Transverse colon (tissue), 4 donors: ENCODE measurements at regions not wholly inside any gene's neighbourhood (a gene's known extent, or its start where the extent isn't known, plus 50 kb on each side); places are given as distances from the start of the nearest gene placed in this dataset.

Experiments
- DNase-seq: peaks from one replicate; pipeline ENCODE4 v3.0.0-alpha.2; 2019
- H3K27ac ChIP-seq, 4 donors: fragments of 200-600 bp; sonication (generic); 2 replicates each; pipeline ENCODE4 v1.5.1; 2016 to 2018; ENCODE audit warnings: inconsistent platforms in 4 of 4
- H3K27me3 ChIP-seq: fragments of 200-600 bp; sonication (generic); 2 replicates; pipeline ENCODE4 v1.5.1; 2017; ENCODE audit warnings: inconsistent platforms
- H3K36me3 ChIP-seq, 4 donors: fragments of 200-600 bp; sonication (generic); 2 replicates each; pipeline ENCODE4 v1.5.1; 2017 to 2019; ENCODE audit warnings: inconsistent platforms in 4 of 4
- H3K4me1 ChIP-seq, 4 donors: fragments of 200-600 bp; sonication (generic); 2 replicates each; pipeline ENCODE4 v1.5.1; 2017 to 2020; ENCODE audit warnings: inconsistent platforms in 4 of 4
- H3K4me3 ChIP-seq, 4 donors: fragments of 200-600 bp; sonication (generic); 1 replicate in 1 of 4; 2 replicates in 3 of 4; pipeline versions ENCODE4 v1.5.1 to v1.6.1; 2017 to 2019; ENCODE audit warnings: inconsistent platforms in 4 of 4
- H3K9me3 ChIP-seq, 2 donors: fragments of 200-600 bp; sonication (generic); 2 replicates each; pipeline ENCODE4 v1.5.1; 2017 to 2019; ENCODE audit warnings: inconsistent platforms in 2 of 2
- EP300 ChIP-seq: sonication (generic); formaldehyde crosslinking; IDR thresholded peaks from one replicate; pipeline ENCODE4 v1.6.1; 2017; ENCODE audit warnings: antibody characterized with exemption, low read depth
- POLR2A ChIP-seq: fragments of 450-650 bp; IDR thresholded peaks from one replicate; pipeline ENCODE4 v1.6.1; 2016; ENCODE audit warnings: antibody characterized with exemption, mild to moderate bottlenecking, moderate library complexity
- POLR2AphosphoS5 ChIP-seq, 3 donors: sonication (generic); formaldehyde crosslinking; IDR thresholded peaks; one replicate each; pipeline ENCODE4 v1.6.1; 2016; ENCODE audit warnings: antibody characterized with exemption in 3 of 3
- WGBS, 2 donors: methylation state at CpG; one replicate each; pipeline ENCODE4 v1.1.5; 2018; ENCODE audit warnings: low coverage in 1 of 2; 5-methylcytosine and 5-hydroxymethylcytosine counted together
- in situ Hi-C, 4 donors: fragments of 200-750 bp; cut with MboI; loops; one replicate each; pipeline versions ENCODE4 v1.15.0 to v1.15.1; 2017; ENCODE audit warnings: low sequenced_read_pairs in 3 of 4, low pct_ligation_motif_present in 1 of 4, low pct_unique_long_range_greater_than_20kb in 1 of 4
- intact Hi-C: fragments of 100-400 bp; cut with DNase I; formaldehyde crosslinking; loops from one replicate; pipeline ENCODE4 v1.15.1; 2023; ENCODE audit warnings: low total_unique reads
- TF ChIP-seq, protein P1 (sequence below), 5 experiments: fragments of 200-600 bp in 3 of 5; fragments of 450-650 bp in 2 of 5; sonication (generic) in 3 of 5; IDR thresholded peaks; 1 replicate in 2 of 5; 2 replicates in 3 of 5; pipeline ENCODE4 v1.5.1; 2016 to 2017; ENCODE audit warnings: antibody characterized with exemption in 5 of 5, inconsistent platforms in 3 of 5, mild to moderate bottlenecking in 2 of 5, moderate library complexity in 1 of 5

DNA sequence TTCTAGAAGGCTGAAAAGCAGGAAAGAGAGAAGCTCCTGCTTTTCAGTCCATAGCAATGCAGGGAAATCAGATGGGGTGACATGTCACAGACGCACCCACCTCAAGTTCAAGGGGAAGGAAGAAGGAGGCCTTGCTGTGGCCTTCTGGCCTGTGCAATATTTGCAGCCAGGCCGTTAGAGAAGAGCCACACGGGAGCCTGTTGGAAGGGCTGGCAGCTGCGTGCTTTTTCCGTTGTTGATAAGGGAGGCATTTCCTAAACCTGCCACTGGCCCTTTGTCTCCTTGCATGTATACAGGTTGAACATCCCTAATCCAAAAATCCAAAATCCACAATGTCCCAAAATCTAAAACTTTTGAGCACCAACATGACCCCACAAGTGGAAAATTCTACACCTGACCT lies 492.5 kb upstream of the ZMIZ1 start:
- H3K9me3 ChIP-seq, result no peaks in the 10 kb centered on the region
- no peak overlapping the region for H3K27ac ChIP-seq
- WGBS, 2 donors, result 78 to 84% methylated on average over 5 of the region's 5 CpGs
- H3K27me3 ChIP-seq, result no peaks in the 10 kb centered on the region
- peaks cover 0 to 14% (median 0%) of the 10 kb centered on the region in 4 donors for H3K4me1 ChIP-seq
- intact Hi-C loops (no loop called here), in situ Hi-C loops (no loop called here)
- no peak for TF ChIP-seq POLR2AphosphoS5 (IDR thresholded peaks at IDR 0.05)
- TF ChIP-seq, protein P1, sequence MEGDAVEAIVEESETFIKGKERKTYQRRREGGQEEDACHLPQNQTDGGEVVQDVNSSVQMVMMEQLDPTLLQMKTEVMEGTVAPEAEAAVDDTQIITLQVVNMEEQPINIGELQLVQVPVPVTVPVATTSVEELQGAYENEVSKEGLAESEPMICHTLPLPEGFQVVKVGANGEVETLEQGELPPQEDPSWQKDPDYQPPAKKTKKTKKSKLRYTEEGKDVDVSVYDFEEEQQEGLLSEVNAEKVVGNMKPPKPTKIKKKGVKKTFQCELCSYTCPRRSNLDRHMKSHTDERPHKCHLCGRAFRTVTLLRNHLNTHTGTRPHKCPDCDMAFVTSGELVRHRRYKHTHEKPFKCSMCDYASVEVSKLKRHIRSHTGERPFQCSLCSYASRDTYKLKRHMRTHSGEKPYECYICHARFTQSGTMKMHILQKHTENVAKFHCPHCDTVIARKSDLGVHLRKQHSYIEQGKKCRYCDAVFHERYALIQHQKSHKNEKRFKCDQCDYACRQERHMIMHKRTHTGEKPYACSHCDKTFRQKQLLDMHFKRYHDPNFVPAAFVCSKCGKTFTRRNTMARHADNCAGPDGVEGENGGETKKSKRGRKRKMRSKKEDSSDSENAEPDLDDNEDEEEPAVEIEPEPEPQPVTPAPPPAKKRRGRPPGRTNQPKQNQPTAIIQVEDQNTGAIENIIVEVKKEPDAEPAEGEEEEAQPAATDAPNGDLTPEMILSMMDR (IDR thresholded peaks at IDR 0.05), result no peak
- no peak for TF ChIP-seq POLR2A
- no peak for TF ChIP-seq EP300
- DNase-seq, result no peak
- no peaks in the 10 kb centered on the region for H3K36me3 ChIP-seq
- no peak overlapping the region for H3K4me3 ChIP-seq

DNA sequence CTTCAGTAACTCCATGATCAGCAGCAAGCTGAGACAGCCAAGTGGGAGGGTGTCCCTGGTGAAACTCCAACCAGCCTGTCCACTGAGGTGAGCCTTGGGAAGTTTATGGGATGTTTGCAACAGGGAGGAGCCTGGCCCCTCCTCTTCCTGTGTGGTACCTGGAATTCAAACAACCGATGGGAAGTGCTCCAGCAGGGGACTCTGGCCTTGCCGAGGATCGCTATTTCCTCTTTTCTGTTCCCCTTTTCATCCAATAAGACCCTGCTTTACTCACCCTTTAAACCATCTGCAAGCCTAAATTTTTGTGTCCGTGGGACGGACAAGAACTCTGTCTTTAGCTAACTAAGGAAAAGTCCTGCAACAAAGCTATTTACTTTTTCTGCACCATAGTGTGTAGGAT lies 491.1 kb upstream of the ZMIZ1 start:
- 36 to 56% methylated on average over 5 of the region's 5 CpGs for WGBS, 2 donors
- peak; percentile 26 for DNase-seq
- no peak overlapping the region for H3K4me3 ChIP-seq
- TF ChIP-seq POLR2AphosphoS5 (IDR thresholded peaks at IDR 0.05), result no peak
- no peak for TF ChIP-seq EP300
- TF ChIP-seq, protein P1 (IDR thresholded peaks at IDR 0.05), result peak in 2 of 5 experiments; percentile 9 to 10
- no peak for TF ChIP-seq POLR2A
- intact Hi-C loops (no loop called here), in situ Hi-C loops (no loop called here)
- H3K36me3 ChIP-seq, result no peaks in the 10 kb centered on the region
- no peak overlapping the region for H3K27ac ChIP-seq
- H3K9me3 ChIP-seq, result no peaks in the 10 kb centered on the region
- H3K27me3 ChIP-seq, result no peaks in the 10 kb centered on the region
- peaks cover 0 to 14% (median 0%) of the 10 kb centered on the region in 4 donors for H3K4me1 ChIP-seq

DNA sequence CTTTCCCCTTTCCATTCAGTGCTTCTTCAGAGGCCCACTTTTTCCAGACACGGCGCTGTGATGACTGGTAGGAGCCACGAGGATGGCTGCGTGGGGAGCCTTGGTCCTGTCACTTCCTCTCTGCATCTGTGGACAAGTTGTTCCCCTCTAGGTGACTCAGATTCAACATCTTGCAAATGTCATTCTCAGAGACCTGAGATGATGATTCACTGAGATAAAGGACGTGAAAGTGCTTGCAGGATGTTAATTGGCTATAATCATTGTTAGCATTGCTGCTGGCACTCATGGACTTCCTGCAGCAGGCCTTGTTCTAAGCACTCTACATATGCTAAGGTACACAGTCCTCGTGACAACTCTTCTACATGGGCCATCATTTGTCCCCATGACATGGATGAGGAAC lies 489.8 kb upstream of the ZMIZ1 start:
- Histone ChIP-seq H3K9me3 (no peaks in the 10 kb centered on the region), H3K27me3 (no peaks in the 10 kb centered on the region), H3K36me3 (no peaks in the 10 kb centered on the region), H3K27ac (no peak overlapping the region), H3K4me3 (no peak overlapping the region), H3K4me1 (peaks cover 0 to 14% (median 0%) of the 10 kb centered on the region in 4 donors)
- in situ Hi-C loops (no loop called here), intact Hi-C loops (no loop called here)
- no peak for DNase-seq
- WGBS, 2 donors, result 50 to 77% methylated on average over 1 to 6 of the region's 6 CpGs
- no peak for TF ChIP-seq POLR2A
- TF ChIP-seq POLR2AphosphoS5 (IDR thresholded peaks at IDR 0.05), result peak in 1 of 3 donors; percentile 15

DNA sequence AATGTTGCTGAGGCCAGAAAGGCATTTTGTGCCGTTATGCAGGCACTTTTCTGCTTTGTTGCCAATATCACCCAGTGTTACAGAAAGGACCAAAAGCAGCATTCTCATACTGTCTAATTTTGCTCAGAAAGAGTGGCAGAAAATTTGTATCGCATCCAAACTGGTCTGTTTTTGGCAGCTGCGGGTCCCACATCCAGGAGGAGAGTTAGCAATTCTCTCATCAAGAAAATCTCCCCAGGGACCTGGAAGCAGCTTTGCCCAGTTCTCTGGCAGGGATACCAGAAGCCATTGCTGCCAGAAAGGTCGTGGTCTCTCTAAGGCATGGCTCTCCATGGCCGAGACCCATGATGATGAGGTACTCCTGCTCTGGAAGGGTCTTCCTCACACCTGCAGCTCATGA lies 489.2 kb upstream of the ZMIZ1 start:
- TF ChIP-seq EP300, result no peak
- H3K9me3 ChIP-seq, result no peaks in the 10 kb centered on the region
- intact Hi-C loops, result no loop called here
- H3K27me3 ChIP-seq, result no peaks in the 10 kb centered on the region
- H3K4me3 ChIP-seq, result no peak overlapping the region
- no peaks in the 10 kb centered on the region for H3K36me3 ChIP-seq
- DNase-seq, result no peak
- peak overlapping the region in 1 of 4 donors; percentile 26 for H3K27ac ChIP-seq
- peaks cover 0 to 18% (median 2%) of the 10 kb centered on the region in 4 donors for H3K4me1 ChIP-seq
- in situ Hi-C loops, result no loop called here
- 67 to 83% methylated on average over 2 to 5 of the region's 5 CpGs for WGBS, 2 donors

DNA sequence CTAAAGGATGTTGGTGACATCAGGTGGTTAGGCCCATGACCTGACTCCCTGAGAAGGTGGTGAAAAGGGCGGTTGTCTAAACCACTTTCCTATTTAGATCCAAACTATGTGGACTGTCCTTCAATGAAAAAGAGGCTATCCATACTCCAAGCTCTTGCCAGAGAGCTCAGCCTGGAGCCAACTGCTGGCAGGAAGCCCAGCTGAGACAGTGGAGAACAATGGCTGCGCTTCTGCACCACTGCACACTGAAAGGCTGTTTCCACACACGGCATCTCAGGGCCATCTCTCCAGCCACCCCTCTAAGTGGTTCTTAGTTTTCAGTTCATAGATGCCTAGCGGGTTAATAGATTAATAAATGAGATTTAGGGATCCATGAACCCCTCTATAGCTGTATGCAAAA lies 488.8 kb upstream of the ZMIZ1 start:
- DNase-seq, result peak; percentile 23
- intact Hi-C loops, result no loop called here
- Histone ChIP-seq H3K9me3 (no peaks in the 10 kb centered on the region), H3K36me3 (no peaks in the 10 kb centered on the region), H3K27me3 (no peaks in the 10 kb centered on the region), H3K27ac (peak overlapping the region in 1 of 4 donors; percentile 26), H3K4me3 (no peak overlapping the region), H3K4me1 (peaks cover 0 to 22% (median 4%) of the 10 kb centered on the region in 4 donors)
- in situ Hi-C loops, result no loop called here
- TF ChIP-seq EP300 (no peak), POLR2AphosphoS5 (IDR thresholded peaks at IDR 0.05) (peak in 1 of 3 donors; percentile 33), POLR2A (no peak)
- TF ChIP-seq, protein P1 (IDR thresholded peaks at IDR 0.05), result no peak
- 62 to 67% methylated on average over 1 to 4 of the region's 4 CpGs for WGBS, 2 donors
